CD4-positive, alpha-beta memory T cell (primary cell): ENCODE measurements at regions not wholly inside any gene's neighbourhood (a gene's known extent, or its start where the extent isn't known, plus 50 kb on each side); places are given as distances from the start of the nearest gene placed in this dataset.
A peak's percentile ranks its signal among the peaks of the same experiment; 100 is the strongest.
"Not testable (repeated sequence)": the region's sequence is repeated elsewhere in the genome, so short reads cannot be mapped to it uniquely, and the experiment has no call there.

Source experiments
- CTCF ChIA-PET: fragments of 350-600 bp; sonication (Branson Sonifier 250); formaldehyde crosslinking; loops from one replicate; lab custom pipeline; 2021; ENCODE audit warnings: inconsistent platforms; ENCODE audit not compliant: partially characterized antibody; lab: Charles Lee
- POLR2A ChIA-PET: fragments of 350-600 bp; sonication (Branson Sonifier 250); formaldehyde crosslinking; loops from one replicate; lab custom pipeline; 2021; ENCODE audit not compliant: partially characterized antibody; lab: Charles Lee
- DNase-seq, 5 donors: peaks; one replicate each; pipeline versions ENCODE4 v3.0.0 to v3.0.0-alpha.2; 2020 to 2022; ENCODE audit warnings: mixed read lengths in 1 of 5
- H3K27ac ChIP-seq: one replicate; pipeline ENCODE4 v1.7.0; 2013; ENCODE audit warnings: low read depth, low read length
- H3K27me3 ChIP-seq: 2 replicates; pipeline ENCODE4 v1.7.0; 2013; ENCODE audit warnings: mild to moderate bottlenecking, low read length, moderate library complexity; ENCODE audit not compliant: insufficient read depth
- H3K36me3 ChIP-seq: 2 replicates; pipeline ENCODE4 v1.7.0; 2013; ENCODE audit warnings: mild to moderate bottlenecking, low read length, moderate library complexity; ENCODE audit not compliant: insufficient read depth
- H3K4me1 ChIP-seq: 2 replicates; pipeline ENCODE4 v1.7.0; 2013; ENCODE audit warnings: mild to moderate bottlenecking, low read length, moderate library complexity; ENCODE audit not compliant: insufficient read depth
- H3K4me3 ChIP-seq, 2 donors: one replicate each; pipeline ENCODE4 v1.7.0; 2013; ENCODE audit warnings: low read length in 2 of 2, mild to moderate bottlenecking in 1 of 2
- H3K9me3 ChIP-seq, 2 donors: one replicate each; pipeline ENCODE4 v1.7.0; 2013; ENCODE audit warnings: low read length in 2 of 2, control low read depth in 1 of 2; ENCODE audit not compliant: control insufficient read depth in 1 of 2
- H3K27ac Mint-ChIP-seq, 7 donors: one replicate each; pipeline ENCODE4 v1.8.0; 2020 to 2021; ENCODE audit warnings: mixed read lengths in 7 of 7, mild to moderate bottlenecking in 6 of 7, inconsistent platforms in 3 of 7, moderate library complexity in 3 of 7
- H3K27me3 Mint-ChIP-seq, 2 donors: one replicate each; pipeline ENCODE4 v1.8.0; 2020 to 2021; ENCODE audit warnings: mixed read lengths in 2 of 2
- H3K36me3 Mint-ChIP-seq, 2 donors: one replicate each; pipeline ENCODE4 v1.8.0; 2020 to 2021; ENCODE audit warnings: mixed read lengths in 2 of 2, inconsistent platforms in 1 of 2, mild to moderate bottlenecking in 1 of 2
- H3K4me1 Mint-ChIP-seq, 4 donors: one replicate each; pipeline ENCODE4 v1.8.0; 2020 to 2021; ENCODE audit warnings: mixed read lengths in 4 of 4, mild to moderate bottlenecking in 1 of 4
- H3K4me3 Mint-ChIP-seq, 8 donors: one replicate each; pipeline ENCODE4 v1.8.0; 2020 to 2021; ENCODE audit warnings: mixed read lengths in 8 of 8, mild to moderate bottlenecking in 7 of 8, moderate library complexity in 6 of 8, inconsistent platforms in 3 of 8
- H3K9me3 Mint-ChIP-seq, 8 donors: one replicate each; pipeline ENCODE4 v1.8.0; 2020 to 2021; ENCODE audit warnings: mixed read lengths in 8 of 8, mild to moderate bottlenecking in 5 of 8, inconsistent platforms in 3 of 8, moderate library complexity in 1 of 8
- intact Hi-C: fragments of 100-400 bp; cut with micrococcal nuclease; formaldehyde crosslinking; loops from one replicate; pipeline ENCODE4 v1.15.1; 2023

DNA sequence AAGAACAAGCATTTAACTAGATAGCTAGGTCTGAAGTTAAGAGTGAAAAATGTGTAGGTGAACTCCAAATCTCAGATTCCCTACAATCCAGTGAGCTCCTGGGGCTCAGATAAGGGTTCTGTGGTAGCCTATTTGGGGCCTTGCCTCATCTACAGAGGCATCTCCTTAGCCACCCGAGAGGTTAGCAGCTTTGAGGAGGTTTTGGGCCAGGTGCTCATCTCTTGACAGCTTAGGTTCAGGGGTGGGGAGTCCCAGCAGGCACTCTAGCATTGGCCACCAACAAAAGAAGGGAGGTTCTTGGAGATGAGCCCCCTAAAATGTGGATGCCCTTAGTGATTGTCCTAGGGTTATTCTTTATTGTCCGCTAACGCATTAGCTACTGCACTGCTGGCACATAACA, 184.4 kb upstream of the B3GAT1 start:
- H3K4me3 ChIP-seq = no peak overlapping the region
- H3K27ac ChIP-seq = no peak overlapping the region
- no peaks in the 10 kb centered on the region for H3K36me3 ChIP-seq
- Mint-ChIP-seq H3K4me3 (no peak overlapping the region), H3K4me1 (no peaks in the 10 kb centered on the region), H3K36me3 (no peaks in the 10 kb centered on the region), H3K27me3 (peaks cover 7 to 10% of the 10 kb centered on the region in 2 donors), H3K9me3 (peaks cover 0 to 2% (median 0%) of the 10 kb centered on the region in 8 donors), H3K27ac (no peak overlapping the region)
- no peaks in the 10 kb centered on the region for H3K9me3 ChIP-seq
- H3K4me1 ChIP-seq = no peaks in the 10 kb centered on the region
- H3K27me3 ChIP-seq = no peaks in the 10 kb centered on the region
- no peak for DNase-seq
- intact Hi-C loops = no loop called here
- CTCF ChIA-PET = no interaction called here
- POLR2A ChIA-PET = no interaction called here

DNA sequence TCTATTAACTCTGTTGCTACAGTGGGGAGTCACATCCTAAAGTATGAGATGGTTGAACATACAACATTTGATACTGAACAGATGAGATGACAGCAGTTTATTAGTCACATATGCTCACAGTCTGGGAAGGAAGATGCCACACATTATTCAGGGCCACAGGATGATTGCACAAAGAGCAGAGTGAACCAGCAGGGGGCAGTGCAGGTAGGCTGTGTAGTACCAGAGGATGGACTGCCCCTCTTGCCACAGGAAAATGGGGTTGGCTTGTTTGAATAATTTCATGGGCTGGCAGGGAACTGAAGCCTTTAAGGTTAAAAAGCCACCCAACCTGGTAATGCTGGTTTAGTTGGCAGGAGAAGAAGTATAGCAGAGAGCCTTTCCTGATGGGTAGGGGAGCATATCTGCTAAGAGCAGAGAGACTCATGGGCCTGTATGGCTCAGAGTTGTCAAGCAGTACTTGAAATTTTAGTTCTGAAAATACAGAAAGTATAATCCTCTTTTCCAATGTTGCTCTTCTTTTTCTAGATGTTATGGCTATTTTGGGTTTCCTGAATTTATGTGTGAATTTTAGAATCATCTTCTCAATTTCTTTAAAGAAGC, 180.4 kb upstream of the B3GAT1 start:
- H3K4me1 Mint-ChIP-seq = peaks cover 0 to 3% (median 1%) of the 10 kb centered on the region in 4 donors
- no peak overlapping the region for H3K4me3 Mint-ChIP-seq

DNA sequence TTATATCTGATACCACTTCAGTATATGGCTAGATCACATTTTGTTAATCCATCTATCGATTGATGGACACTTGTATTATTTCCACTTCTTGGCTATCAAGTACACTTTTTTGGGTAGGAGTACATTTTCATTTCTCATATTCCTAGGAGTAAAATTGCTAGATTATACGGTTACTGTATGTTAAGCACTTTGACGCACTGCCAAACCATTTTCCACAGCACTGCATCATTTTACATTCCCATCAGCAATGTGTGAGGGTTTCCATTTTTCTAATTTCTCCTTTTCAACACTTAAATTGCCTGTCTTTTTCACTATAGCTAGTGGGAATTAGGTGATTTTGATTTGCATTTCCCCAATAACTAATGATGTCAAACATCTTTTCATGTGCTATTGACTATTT, 179.3 kb upstream of the B3GAT1 start:
- Mint-ChIP-seq H3K27me3 (peaks cover 8% of the 10 kb centered on the region in 2 donors), H3K4me3 (no peak overlapping the region), H3K27ac (no peak overlapping the region), H3K36me3 (no peaks in the 10 kb centered on the region), H3K9me3 (peaks cover 0 to 2% (median 0%) of the 10 kb centered on the region in 8 donors), H3K4me1 (peaks cover 0 to 3% (median 1%) of the 10 kb centered on the region in 4 donors)
- DNase-seq = no peak
- Histone ChIP-seq H3K9me3 (no peaks in the 10 kb centered on the region), H3K27ac (no peak overlapping the region), H3K36me3 (no peaks in the 10 kb centered on the region), H3K4me3 (no peak overlapping the region), H3K4me1 (no peaks in the 10 kb centered on the region), H3K27me3 (no peaks in the 10 kb centered on the region)
- intact Hi-C loops = no loop called here
- ChIA-PET CTCF (no interaction called here), POLR2A (no interaction called here)

More for the DNA sequence above, 180.4 kb upstream of the B3GAT1 start:
- H3K27ac ChIP-seq = no peak overlapping the region
- peak in 1 of 5 donors; percentile 9 for DNase-seq
- H3K27ac Mint-ChIP-seq = no peak overlapping the region
- intact Hi-C loops = no loop called here
- H3K36me3 ChIP-seq = no peaks in the 10 kb centered on the region
- no peaks in the 10 kb centered on the region for H3K27me3 ChIP-seq
- H3K4me1 ChIP-seq = no peaks in the 10 kb centered on the region
- peaks cover 0 to 2% (median 0%) of the 10 kb centered on the region in 8 donors for H3K9me3 Mint-ChIP-seq
- no peak overlapping the region for H3K4me3 ChIP-seq
- peaks cover 5 to 8% of the 10 kb centered on the region in 2 donors for H3K27me3 Mint-ChIP-seq
- ChIA-PET CTCF (no interaction called here), POLR2A (no interaction called here)
- no peaks in the 10 kb centered on the region for H3K9me3 ChIP-seq
- no peaks in the 10 kb centered on the region for H3K36me3 Mint-ChIP-seq

DNA sequence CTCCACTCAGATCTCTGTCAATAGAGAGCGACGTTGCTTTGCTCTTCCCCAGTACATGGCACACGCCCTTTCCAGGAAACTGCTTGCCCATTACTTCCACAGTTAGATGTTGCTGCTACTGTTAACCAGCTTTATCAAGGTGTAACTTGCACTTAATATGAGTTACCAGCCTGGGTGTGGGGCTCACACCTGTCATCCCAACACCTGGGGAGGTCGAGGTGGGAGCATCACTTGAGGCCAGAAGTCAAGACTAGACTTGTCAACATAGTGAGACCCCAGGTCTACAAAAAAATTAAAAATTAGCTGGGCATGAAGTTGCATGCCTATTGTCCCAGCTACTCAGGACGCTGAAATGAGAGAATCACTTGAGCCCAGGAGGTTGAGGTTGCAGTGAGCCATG, 177.1 kb upstream of the B3GAT1 start:
- Histone ChIP-seq H3K27ac (no peak overlapping the region), H3K27me3 (no peaks in the 10 kb centered on the region), H3K36me3 (no peaks in the 10 kb centered on the region), H3K9me3 (no peaks in the 10 kb centered on the region), H3K4me3 (no peak overlapping the region), H3K4me1 (no peaks in the 10 kb centered on the region)
- Mint-ChIP-seq H3K27ac (no peak overlapping the region), H3K4me3 (no peak overlapping the region), H3K4me1 (peaks cover 0 to 3% (median 2%) of the 10 kb centered on the region in 4 donors), H3K27me3 (peaks cover 8 to 12% of the 10 kb centered on the region in 2 donors), H3K36me3 (no peaks in the 10 kb centered on the region), H3K9me3 (peaks cover 0 to 2% (median 0%) of the 10 kb centered on the region in 8 donors)
- intact Hi-C loops = no loop called here
- CTCF ChIA-PET = no interaction called here
- POLR2A ChIA-PET = no interaction called here
- DNase-seq = no peak

DNA sequence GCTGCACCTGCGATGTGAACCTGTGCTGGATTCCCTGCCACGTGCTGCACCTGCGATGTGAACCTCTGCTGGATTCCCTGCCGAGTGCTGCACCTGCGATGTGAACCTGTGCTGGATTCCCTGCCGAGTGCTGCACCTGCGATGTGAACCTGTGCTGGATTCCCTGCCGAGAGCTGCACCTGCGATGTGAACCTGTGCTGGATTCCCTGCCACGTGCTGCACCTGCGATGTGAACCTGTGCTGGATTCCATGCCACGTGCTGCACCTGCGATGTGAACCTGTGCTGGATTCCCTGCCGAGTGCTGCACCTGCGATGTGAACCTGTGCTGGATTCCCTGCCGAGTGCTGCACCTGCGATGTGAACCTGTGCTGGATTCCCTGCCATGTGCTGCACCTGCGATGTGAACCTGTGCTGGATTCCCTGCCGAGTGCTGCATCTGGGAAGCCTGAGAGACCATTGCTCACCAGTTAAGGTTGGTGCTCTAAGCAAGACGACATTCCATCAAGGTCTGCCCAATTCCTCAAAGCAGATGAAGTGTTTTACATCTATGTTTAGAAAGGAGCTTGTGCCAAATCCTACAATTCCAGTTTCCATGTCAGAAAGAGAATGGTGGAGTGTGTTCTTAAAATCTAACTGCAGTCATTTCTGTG, 176.5 kb upstream of the B3GAT1 start:
- DNase-seq, POLR2A ChIA-PET, H3K27me3 ChIP-seq, H3K27ac Mint-ChIP-seq, CTCF ChIA-PET, H3K4me1 Mint-ChIP-seq, H3K36me3 ChIP-seq, H3K27ac ChIP-seq, H3K4me1 ChIP-seq, H3K9me3 Mint-ChIP-seq, intact Hi-C loops, H3K4me3 Mint-ChIP-seq, H3K4me3 ChIP-seq, H3K36me3 Mint-ChIP-seq, H3K9me3 ChIP-seq: not testable (repeated sequence)
- peaks cover 8 to 14% of the 10 kb centered on the region in 2 donors for H3K27me3 Mint-ChIP-seq

DNA sequence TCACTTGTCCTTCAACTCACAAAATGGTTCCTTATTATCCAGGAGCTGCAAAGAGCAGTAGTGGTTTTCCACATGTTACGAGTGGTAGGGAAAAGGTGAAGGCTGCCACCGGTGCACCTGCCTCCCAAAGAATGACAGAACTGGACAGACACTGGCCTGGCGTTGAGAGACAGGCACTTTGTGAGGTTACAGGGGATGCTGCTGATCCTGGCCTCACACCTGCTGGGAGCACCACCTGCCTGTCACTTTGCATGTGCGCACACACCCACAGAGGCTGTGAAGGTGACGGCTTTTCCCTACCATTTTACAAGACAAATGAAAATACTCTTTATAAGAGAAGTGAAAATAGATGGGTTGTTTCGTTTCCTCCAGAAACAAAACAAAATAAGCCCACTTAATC, 175.3 kb upstream of the B3GAT1 start:
- no peaks in the 10 kb centered on the region for H3K36me3 ChIP-seq
- Mint-ChIP-seq H3K4me3 (no peak overlapping the region), H3K36me3 (no peaks in the 10 kb centered on the region), H3K9me3 (peaks cover 0 to 2% (median 0%) of the 10 kb centered on the region in 8 donors), H3K27me3 (peaks cover 8 to 15% of the 10 kb centered on the region in 2 donors), H3K4me1 (peaks cover 6 to 17% (median 12%) of the 10 kb centered on the region in 4 donors), H3K27ac (no peak overlapping the region)
- DNase-seq = no peak
- no peak overlapping the region for H3K4me3 ChIP-seq
- intact Hi-C loops = no loop called here
- ChIA-PET POLR2A (no interaction called here), CTCF (no interaction called here)
- peaks cover 11% of the 10 kb centered on the region for H3K4me1 ChIP-seq
- H3K27ac ChIP-seq = no peak overlapping the region
- no peaks in the 10 kb centered on the region for H3K27me3 ChIP-seq
- no peaks in the 10 kb centered on the region for H3K9me3 ChIP-seq

DNA sequence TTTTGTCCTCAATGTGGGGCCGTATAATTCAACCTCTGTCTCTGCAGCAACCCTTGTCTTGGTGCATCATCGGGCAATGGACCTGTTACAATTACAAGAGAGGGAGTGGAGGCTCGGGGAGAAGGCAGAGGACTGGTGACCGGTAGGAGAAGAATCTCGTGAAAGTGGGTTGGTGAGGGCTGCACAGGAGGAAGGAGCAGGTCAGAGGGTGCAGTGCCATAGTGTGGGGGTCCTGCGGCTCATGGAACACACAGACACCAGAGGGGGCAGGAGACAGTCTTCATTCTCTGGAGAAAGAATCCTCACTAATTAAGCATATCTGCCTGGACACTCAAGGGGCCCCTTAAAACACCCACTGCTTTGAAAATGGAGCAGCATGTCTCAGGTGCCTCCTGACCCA, 174.7 kb upstream of the B3GAT1 start:
- H3K27me3 ChIP-seq = no peaks in the 10 kb centered on the region
- intact Hi-C loops = no loop called here
- ChIA-PET CTCF (no interaction called here), POLR2A (no interaction called here)
- H3K27ac Mint-ChIP-seq = peak overlapping the region in 1 of 7 donors; percentile 42
- peaks cover 11% of the 10 kb centered on the region for H3K4me1 ChIP-seq
- H3K27me3 Mint-ChIP-seq = peaks cover 6 to 15% of the 10 kb centered on the region in 2 donors
- H3K4me1 Mint-ChIP-seq = peaks cover 6 to 17% (median 12%) of the 10 kb centered on the region in 4 donors
- H3K36me3 Mint-ChIP-seq = no peaks in the 10 kb centered on the region
- peak overlapping the region in 1 of 8 donors; percentile 4 for H3K4me3 Mint-ChIP-seq
- H3K27ac ChIP-seq = no peak overlapping the region
- no peaks in the 10 kb centered on the region for H3K9me3 Mint-ChIP-seq
- DNase-seq = no peak
- no peaks in the 10 kb centered on the region for H3K36me3 ChIP-seq
- H3K4me3 ChIP-seq = no peak overlapping the region
- no peaks in the 10 kb centered on the region for H3K9me3 ChIP-seq
